IMR-90 (cell line): ENCODE measurements at regions not wholly inside any gene's neighbourhood (a gene's known extent, or its start where the extent isn't known, plus 50 kb on each side); places are given as distances from the start of the nearest gene placed in this dataset.

ENCODE experiments used
- ATAC-seq: fragments of 200-7000 bp; cut with Tn5 transposase; 2 replicates; pipeline ENCODE4 v1.9.1; 2020; ENCODE audit warnings: low read depth, mild to moderate bottlenecking, moderate library complexity
- BruUV-seq: library from RNA; stranded (reverse); fragments of 400-500 nt; replicated peaks from 2 replicates; lab custom pipeline; 2021; lab: Mats Ljungman, UMichigan
- CTCF ChIA-PET: fragments of 300-600 bp; formaldehyde crosslinking; extraction: SDS; loops from one replicate; lab custom pipeline; 2021; ENCODE audit warnings: antibody characterized with exemption; lab: Yijun Ruan, JAX
- POLR2A ChIA-PET: fragments of 300-600 bp; sonication (Branson Sonifier 250); formaldehyde crosslinking; loops from one replicate; lab custom pipeline; 2022; ENCODE audit warnings: antibody characterized with exemption; ENCODE audit not compliant: unreplicated experiment; lab: Charles Lee
- DNase-seq: peaks from one replicate; pipeline ENCODE4 v3.0.0; 2013
- H2AFZ ChIP-seq: replicated peaks from 2 replicates; pipeline ENCODE3; 2013; ENCODE audit warnings: low read length, mild to moderate bottlenecking; ENCODE audit not compliant: poor library complexity
- H2AK5ac ChIP-seq: 2 replicates; pipeline ENCODE4 v1.6.1; 2013; ENCODE audit warnings: low read depth, low read length, inconsistent platforms
- H2AK9ac ChIP-seq: replicated peaks from 2 replicates; pipeline ENCODE3; 2013; ENCODE audit warnings: mild to moderate bottlenecking, low read depth, low read length, moderate library complexity; ENCODE audit not compliant: poor library complexity
- H2BK120ac ChIP-seq: 2 replicates; pipeline ENCODE4 v1.6.1; 2013; ENCODE audit warnings: low read depth, low read length, inconsistent platforms
- H2BK15ac ChIP-seq: 3 replicates; pipeline ENCODE4 v1.6.1; 2013; ENCODE audit warnings: low read depth, low read length, inconsistent platforms
- H2BK20ac ChIP-seq: 2 replicates; pipeline ENCODE4 v1.6.1; 2013; ENCODE audit warnings: low read depth, mild to moderate bottlenecking, inconsistent platforms, low read length, moderate library complexity
- H2BK5ac ChIP-seq: 2 replicates; pipeline ENCODE4 v1.6.1; 2013; ENCODE audit warnings: mild to moderate bottlenecking, low read depth, low read length, inconsistent platforms; ENCODE audit not compliant: poor library complexity, severe bottlenecking
- H3K14ac ChIP-seq: replicated peaks from 2 replicates; pipeline ENCODE4 v1.6.1; 2013; ENCODE audit warnings: low read depth, low read length, inconsistent platforms
- H3K18ac ChIP-seq: 2 replicates; pipeline ENCODE4 v1.6.1; 2013; ENCODE audit warnings: low read depth, low read length, control low read depth
- H3K23ac ChIP-seq: 2 replicates; pipeline ENCODE4 v1.6.1; 2013; ENCODE audit warnings: low read depth, low read length, inconsistent platforms
- H3K27ac ChIP-seq: 2 replicates; pipeline ENCODE4 v1.5.1; 2013; ENCODE audit warnings: mild to moderate bottlenecking, control low read depth, low read length; ENCODE audit not compliant: insufficient read depth
- H3K27me3 ChIP-seq: 2 replicates; pipeline ENCODE4 v1.6.1; 2013; ENCODE audit warnings: low read length; ENCODE audit not compliant: control insufficient read depth, insufficient read depth
- H3K36me3 ChIP-seq: 2 replicates; pipeline ENCODE4 v1.6.1; 2013; ENCODE audit warnings: low read length, mixed read lengths; ENCODE audit not compliant: control insufficient read depth, insufficient read depth
- H3K4ac ChIP-seq: 2 replicates; pipeline ENCODE4 v1.6.1; 2013; ENCODE audit warnings: low read depth, low read length, inconsistent platforms
- H3K4me1 ChIP-seq: 2 replicates; pipeline ENCODE4 v1.6.1; 2013; ENCODE audit warnings: low read length, mixed read lengths; ENCODE audit not compliant: control insufficient read depth, insufficient read depth
- H3K4me2 ChIP-seq: 2 replicates; pipeline ENCODE4 v1.6.1; 2013; ENCODE audit warnings: low read depth, mild to moderate bottlenecking, control low read depth, low read length, moderate library complexity
- H3K4me3 ChIP-seq: 2 replicates; pipeline ENCODE4 v1.5.1; 2013; ENCODE audit warnings: low read depth, mild to moderate bottlenecking, control low read depth, low read length, moderate library complexity; ENCODE audit not compliant: insufficient read depth
- H3K56ac ChIP-seq: 2 replicates; pipeline ENCODE4 v1.6.1; 2013; ENCODE audit warnings: low read length, inconsistent platforms; ENCODE audit not compliant: insufficient read depth; ENCODE audit errors: extremely low read depth
- H3K79me1 ChIP-seq, 2 experiments: 2 replicates each; pipeline ENCODE4 v1.6.1; 2013; ENCODE audit warnings: low read length in 2 of 2, inconsistent platforms in 1 of 2, low read depth in 1 of 2
- H3K9ac ChIP-seq: 2 replicates; pipeline ENCODE4 v1.6.1; 2013; ENCODE audit warnings: low read depth, low read length, control low read depth
- H3K9me1 ChIP-seq: 2 replicates; pipeline ENCODE4 v1.6.1; 2013; ENCODE audit warnings: low read length, inconsistent platforms; ENCODE audit not compliant: insufficient read depth
- H3K9me3 ChIP-seq: 2 replicates; pipeline ENCODE4 v1.6.1; 2013; ENCODE audit warnings: low read length; ENCODE audit not compliant: control insufficient read depth, insufficient read depth
- H4K20me1 ChIP-seq: 2 replicates; pipeline ENCODE4 v1.6.1; 2013; ENCODE audit warnings: low read length, inconsistent platforms; ENCODE audit not compliant: insufficient read depth
- H4K5ac ChIP-seq: 2 replicates; pipeline ENCODE4 v1.6.1; 2013; ENCODE audit warnings: mild to moderate bottlenecking, low read depth, low read length, control low read depth
- H4K8ac ChIP-seq, 2 experiments: 2 replicates each; pipeline ENCODE4 v1.6.1; 2013; ENCODE audit warnings: low read depth in 2 of 2, low read length in 2 of 2, control low read depth in 1 of 2, inconsistent platforms in 1 of 2
- H4K91ac ChIP-seq: 2 replicates; pipeline ENCODE4 v1.6.1; 2013; ENCODE audit warnings: low read depth, low read length, inconsistent platforms; ENCODE audit not compliant: insufficient read depth
- BHLHE40 ChIP-seq: fragments of 150-350 bp; IDR thresholded peaks from 2 replicates; pipeline ENCODE4 v1.6.1; 2016; ENCODE audit warnings: mild to moderate bottlenecking, low read depth, low read length
- CEBPB ChIP-seq: IDR thresholded peaks from 2 replicates; pipeline ENCODE4 v1.6.1; 2012; ENCODE audit warnings: low read depth, low read length, improper control_type of control experiment
- CHD1 ChIP-seq: IDR thresholded peaks from 2 replicates; pipeline ENCODE4 v1.6.1; 2012; ENCODE audit warnings: low read depth, low read length, improper control_type of control experiment
- MAFK ChIP-seq: IDR thresholded peaks from 2 replicates; pipeline ENCODE4 v1.6.1; 2012; ENCODE audit warnings: low read depth, low read length, improper control_type of control experiment
- MAZ ChIP-seq: IDR thresholded peaks from 2 replicates; pipeline ENCODE4 v1.6.1; 2012; ENCODE audit warnings: low read depth, mild to moderate bottlenecking, low read length, improper control_type of control experiment, moderate library complexity, borderline replicate concordance
- RAD21 ChIP-seq: IDR thresholded peaks from 2 replicates; pipeline ENCODE4 v1.6.1; 2012; ENCODE audit warnings: low read length, improper control_type of control experiment
- RCOR1 ChIP-seq: IDR thresholded peaks from 2 replicates; pipeline ENCODE4 v1.6.1; 2012; ENCODE audit warnings: mild to moderate bottlenecking, low read length, improper control_type of control experiment; ENCODE audit not compliant: insufficient replicate concordance
- RFX5 ChIP-seq: IDR thresholded peaks from 2 replicates; pipeline ENCODE4 v1.8.0; 2012; ENCODE audit warnings: low read depth, mild to moderate bottlenecking, low read length, moderate library complexity
- SMC3 ChIP-seq: fragments of 150-350 bp; IDR thresholded peaks from 2 replicates; pipeline ENCODE4 v1.6.1; 2016; ENCODE audit warnings: low read depth, mild to moderate bottlenecking, antibody characterized with exemption, low read length, moderate library complexity
- whole genome bisulfite sequencing, 2 experiments: methylation state at CpG; one replicate each; pipeline versions ENCODE4 v1.1.5 to v1.1.7; 2013; ENCODE audit warnings: missing lambda C conversion rate in 2 of 2; ENCODE audit not compliant: insufficient read length in 1 of 2; ENCODE audit errors: extremely low coverage in 2 of 2; 5-methylcytosine and 5-hydroxymethylcytosine counted together
- dilution Hi-C: fragments of 300-500 bp; cut with HindIII; formaldehyde crosslinking; loops from one replicate; pipeline ENCODE4 v1.14.3; 2018; ENCODE audit warnings: low sequenced_read_pairs; ENCODE audit not compliant: unreplicated experiment
- in situ Hi-C: fragments of 300-500 bp; cut with MboI; formaldehyde crosslinking; loops from 3 replicates; pipeline ENCODE4 v1.14.3; 2019; ENCODE audit warnings: low sequenced_read_pairs, inconsistent platforms, mixed read lengths
- intact Hi-C: fragments of 100-400 bp; cut with micrococcal nuclease; formaldehyde crosslinking; loops from 2 replicates; pipeline ENCODE4 v1.10.0; 2022
- TF ChIP-seq, protein P1 (sequence below): conservative IDR thresholded peaks from 2 replicates; pipeline ENCODE4 v1.5.1; 2012; ENCODE audit warnings: mild to moderate bottlenecking, low read depth, low read length, improper control_type of control experiment
- TF ChIP-seq, protein P2 (sequence below): fragments of 150-350 bp; IDR thresholded peaks from 2 replicates; pipeline ENCODE4 v1.6.1; 2017; ENCODE audit warnings: mild to moderate bottlenecking, antibody characterized with exemption, low read length, low read depth

DNA sequence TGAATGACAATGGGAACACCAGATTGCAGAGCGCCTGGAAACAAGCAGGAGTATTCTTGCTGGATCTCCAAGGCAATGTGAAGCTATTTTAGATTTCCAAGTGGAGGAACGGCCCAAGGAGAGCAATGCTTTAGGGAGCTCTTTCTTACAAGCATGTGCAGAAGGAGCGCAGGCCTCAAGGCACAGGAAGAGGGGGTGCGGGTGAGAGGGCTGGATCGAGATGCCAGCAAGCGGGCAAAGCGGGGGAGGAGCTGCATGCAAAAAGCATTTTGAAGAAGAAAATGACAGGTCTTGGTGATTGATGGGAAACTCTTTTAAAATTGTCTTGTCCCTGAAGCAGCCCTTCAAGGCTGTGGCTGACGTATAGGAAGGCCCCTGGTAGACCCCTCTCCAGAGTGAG lies 171.9 kb downstream of the QRSL1 start:
- Histone ChIP-seq H2BK20ac (no peak overlapping the region), H3K4me3 (no peak overlapping the region), H3K56ac (no peak overlapping the region), H2BK5ac (no peak overlapping the region), H4K5ac (no peak overlapping the region), H3K79me1 (no peaks in the 10 kb centered on the region), H2BK15ac (no peak overlapping the region), H2BK120ac (no peak overlapping the region), H3K14ac (no peak overlapping the region), H3K4ac (no peak overlapping the region), H4K8ac (no peak overlapping the region), H4K91ac (no peak overlapping the region), H3K27ac (no peak overlapping the region), H4K20me1 (no peaks in the 10 kb centered on the region), H2AK5ac (no peak overlapping the region), H3K4me2 (no peak overlapping the region), H2AFZ (no peak overlapping the region), H3K36me3 (no peaks in the 10 kb centered on the region), H3K9me3 (no peaks in the 10 kb centered on the region), H3K23ac (no peak overlapping the region), H2AK9ac (no peak overlapping the region), H3K4me1 (peaks cover 2% of the 10 kb centered on the region; the same call in 1 of the 2 replicates), H3K9ac (no peak overlapping the region), H3K27me3 (peaks cover 18% of the 10 kb centered on the region), H3K9me1 (no peaks in the 10 kb centered on the region), H3K18ac (no peak overlapping the region)
- dilution Hi-C loops: no loop called here
- no TSS peak for BruUV-seq
- ChIA-PET CTCF (interaction anchor here (1.0 kb wide), 1 partner anchor 10 kb away, joined by 7 read pairs; no protein-coding TSS in a partner anchor), POLR2A (no interaction called here)
- TF ChIP-seq MAFK: no peak
- no peak for TF ChIP-seq RAD21
- TF ChIP-seq, protein P1, sequence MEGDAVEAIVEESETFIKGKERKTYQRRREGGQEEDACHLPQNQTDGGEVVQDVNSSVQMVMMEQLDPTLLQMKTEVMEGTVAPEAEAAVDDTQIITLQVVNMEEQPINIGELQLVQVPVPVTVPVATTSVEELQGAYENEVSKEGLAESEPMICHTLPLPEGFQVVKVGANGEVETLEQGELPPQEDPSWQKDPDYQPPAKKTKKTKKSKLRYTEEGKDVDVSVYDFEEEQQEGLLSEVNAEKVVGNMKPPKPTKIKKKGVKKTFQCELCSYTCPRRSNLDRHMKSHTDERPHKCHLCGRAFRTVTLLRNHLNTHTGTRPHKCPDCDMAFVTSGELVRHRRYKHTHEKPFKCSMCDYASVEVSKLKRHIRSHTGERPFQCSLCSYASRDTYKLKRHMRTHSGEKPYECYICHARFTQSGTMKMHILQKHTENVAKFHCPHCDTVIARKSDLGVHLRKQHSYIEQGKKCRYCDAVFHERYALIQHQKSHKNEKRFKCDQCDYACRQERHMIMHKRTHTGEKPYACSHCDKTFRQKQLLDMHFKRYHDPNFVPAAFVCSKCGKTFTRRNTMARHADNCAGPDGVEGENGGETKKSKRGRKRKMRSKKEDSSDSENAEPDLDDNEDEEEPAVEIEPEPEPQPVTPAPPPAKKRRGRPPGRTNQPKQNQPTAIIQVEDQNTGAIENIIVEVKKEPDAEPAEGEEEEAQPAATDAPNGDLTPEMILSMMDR: no peak
- TF ChIP-seq SMC3: no peak
- TF ChIP-seq CEBPB: no peak
- no peak for TF ChIP-seq MAZ
- no peak for TF ChIP-seq RCOR1
- TF ChIP-seq, protein P2, sequence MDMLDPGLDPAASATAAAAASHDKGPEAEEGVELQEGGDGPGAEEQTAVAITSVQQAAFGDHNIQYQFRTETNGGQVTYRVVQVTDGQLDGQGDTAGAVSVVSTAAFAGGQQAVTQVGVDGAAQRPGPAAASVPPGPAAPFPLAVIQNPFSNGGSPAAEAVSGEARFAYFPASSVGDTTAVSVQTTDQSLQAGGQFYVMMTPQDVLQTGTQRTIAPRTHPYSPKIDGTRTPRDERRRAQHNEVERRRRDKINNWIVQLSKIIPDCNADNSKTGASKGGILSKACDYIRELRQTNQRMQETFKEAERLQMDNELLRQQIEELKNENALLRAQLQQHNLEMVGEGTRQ: no peak
- TF ChIP-seq RFX5: no peak
- no peak for TF ChIP-seq CHD1
- TF ChIP-seq BHLHE40: no peak
- DNase-seq (no peak), ATAC-seq (no peak)
- in situ Hi-C loops: no loop called here
- intact Hi-C loops: no loop called here
- WGBS, 2 experiments: 93% methylated on average over 2 of the region's 8 CpGs; no CpG with 5 or more reads in 1 of the 2 experiments
